LNCAP (cell line): ENCODE measurements at regions not wholly inside any gene's neighbourhood (a gene's known extent, or its start where the extent isn't known, plus 50 kb on each side); places are given as distances from the start of the nearest gene placed in this dataset.

Experiments
- CTCF ChIP-seq: fragments of 450-650 bp; IDR thresholded peaks from 2 replicates; pipeline ENCODE4 v1.5.1; 2017; ENCODE audit warnings: mild to moderate bottlenecking

GRCh38 chr10:90640756-90641155 lies 217.1 kb downstream of the HTR7 start:
- TF ChIP-seq CTCF = no peak

GRCh38 chr10:90641731-90642130 lies 216.1 kb downstream of the HTR7 start:
- TF ChIP-seq CTCF = no peak

- no peak for TF ChIP-seq CTCF
These were observed 215.7 kb downstream of the HTR7 start for GRCh38 chr10:90642136-90642535.

GRCh38 chr10:90642650-90643049 lies 215.2 kb downstream of the HTR7 start:
- TF ChIP-seq CTCF = no peak

- no peak for TF ChIP-seq CTCF
These were observed 213.7 kb downstream of the HTR7 start for GRCh38 chr10:90644165-90644564.

- no peak for TF ChIP-seq CTCF
These were observed 207.0 kb downstream of the HTR7 start for GRCh38 chr10:90650858-90651257.

GRCh38 chr10:90652519-90652918 lies 205.3 kb downstream of the HTR7 start:
- TF ChIP-seq CTCF = peak; percentile 78

- TF ChIP-seq CTCF = peak; percentile 36; the same call in 1 of the 2 replicates
These were observed 199.0 kb downstream of the HTR7 start for GRCh38 chr10:90658791-90659190.
